Lower leg skin (tissue), 3 donors: ENCODE measurements at regions not wholly inside any gene's neighbourhood (a gene's known extent, or its start where the extent isn't known, plus 50 kb on each side); places are given as distances from the start of the nearest gene placed in this dataset.

Source experiments
- CTCF ChIP-seq, 3 donors: fragments of 450-650 bp; IDR thresholded peaks; one replicate each; pipeline ENCODE4 v1.5.1; 2016; ENCODE audit warnings: antibody characterized with exemption in 3 of 3, mild to moderate bottlenecking in 3 of 3, moderate library complexity in 2 of 3
- POLR2A ChIP-seq, 2 donors: fragments of 450-650 bp; IDR thresholded peaks; one replicate each; pipeline ENCODE4 v1.6.1; 2016 to 2017; ENCODE audit warnings: antibody characterized with exemption in 2 of 2, mild to moderate bottlenecking in 1 of 2, moderate library complexity in 1 of 2

- TF ChIP-seq CTCF (IDR thresholded peaks at IDR 0.05) (no peak), POLR2A (IDR thresholded peaks at IDR 0.05) (no peak)
These were observed 144.9 kb upstream of the HDAC9 start for GRCh38 chr7:18350678-18351077.
